ENCODE measurements at regions not wholly inside any gene's neighbourhood (a gene's known extent, or its start where the extent isn't known, plus 50 kb on each side); places are given as distances from the start of the nearest gene placed in this dataset.

GRCh38 chr12:131597333-131597732 is 113.6 kb upstream of the SFSWAP start:
- H3K4me2 ChIP-seq (ENCODE audit: control insufficient read depth, extremely low read depth, insufficient read depth, low read depth, low read length): no peak overlapping the region
- no peak overlapping the region for H3K4me3 ChIP-seq (ENCODE audit: control insufficient read depth in 2 of 3, extremely low read depth in 1 of 3, insufficient read depth in 2 of 3, low read depth in 1 of 3, low read length in 3 of 3)
- H2AFZ ChIP-seq (ENCODE audit: control insufficient read depth, low read length): no peak overlapping the region
- no peaks in the 10 kb centered on the region for H3K9me1 ChIP-seq (ENCODE audit: control insufficient read depth, extremely low read depth, insufficient read depth, low read length)
- H3K27me3 ChIP-seq (ENCODE audit: control insufficient read depth, extremely low read depth, insufficient read depth, low read length): no peaks in the 10 kb centered on the region
- H4K20me1 ChIP-seq (ENCODE audit: control insufficient read depth, extremely low read depth, insufficient read depth, low read length): no peaks in the 10 kb centered on the region
- H3K27ac ChIP-seq (ENCODE audit: control insufficient read depth, insufficient read depth, low read length): no peak overlapping the region
- no peaks in the 10 kb centered on the region for H3K9me3 ChIP-seq (ENCODE audit: control insufficient read depth, low read depth, low read length)
- dilution Hi-C loops (cut with MboI; ENCODE audit: extremely low pct_ligation_motif_present, low sequenced_read_pairs): no loop called here
- FAIRE-seq (no peak), DNase-seq (ENCODE audit: low read depth, low spot score) (no peak)
- no peak overlapping the region for H3K9ac ChIP-seq (ENCODE audit: control insufficient read depth, extremely low read depth, insufficient read depth, low read length)
- H3K4me1 ChIP-seq (ENCODE audit: control insufficient read depth, extremely low read depth, insufficient read depth, low read length): no peaks in the 10 kb centered on the region
- H3K79me2 ChIP-seq (ENCODE audit: control insufficient read depth, insufficient read depth, low read length): no peaks in the 10 kb centered on the region
- no peak for TF ChIP-seq EZH2 (IDR thresholded peaks at IDR 0.05; ENCODE audit: low read length)
- TF ChIP-seq, protein P1, sequence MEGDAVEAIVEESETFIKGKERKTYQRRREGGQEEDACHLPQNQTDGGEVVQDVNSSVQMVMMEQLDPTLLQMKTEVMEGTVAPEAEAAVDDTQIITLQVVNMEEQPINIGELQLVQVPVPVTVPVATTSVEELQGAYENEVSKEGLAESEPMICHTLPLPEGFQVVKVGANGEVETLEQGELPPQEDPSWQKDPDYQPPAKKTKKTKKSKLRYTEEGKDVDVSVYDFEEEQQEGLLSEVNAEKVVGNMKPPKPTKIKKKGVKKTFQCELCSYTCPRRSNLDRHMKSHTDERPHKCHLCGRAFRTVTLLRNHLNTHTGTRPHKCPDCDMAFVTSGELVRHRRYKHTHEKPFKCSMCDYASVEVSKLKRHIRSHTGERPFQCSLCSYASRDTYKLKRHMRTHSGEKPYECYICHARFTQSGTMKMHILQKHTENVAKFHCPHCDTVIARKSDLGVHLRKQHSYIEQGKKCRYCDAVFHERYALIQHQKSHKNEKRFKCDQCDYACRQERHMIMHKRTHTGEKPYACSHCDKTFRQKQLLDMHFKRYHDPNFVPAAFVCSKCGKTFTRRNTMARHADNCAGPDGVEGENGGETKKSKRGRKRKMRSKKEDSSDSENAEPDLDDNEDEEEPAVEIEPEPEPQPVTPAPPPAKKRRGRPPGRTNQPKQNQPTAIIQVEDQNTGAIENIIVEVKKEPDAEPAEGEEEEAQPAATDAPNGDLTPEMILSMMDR (optimal IDR thresholded peaks at IDR 0.05 in 1 of 3, IDR thresholded peaks at IDR 0.05 in 1 of 3, conservative IDR thresholded peaks at IDR 0.05 in 1 of 3; ENCODE audit: extremely low read depth in 1 of 3, insufficient read depth in 2 of 3, low read length in 3 of 3): no peak
- no peaks in the 10 kb centered on the region for H3K36me3 ChIP-seq (ENCODE audit: control insufficient read depth in 2 of 2, extremely low read depth in 1 of 2, insufficient read depth in 2 of 2, low read length in 2 of 2)

DNA sequence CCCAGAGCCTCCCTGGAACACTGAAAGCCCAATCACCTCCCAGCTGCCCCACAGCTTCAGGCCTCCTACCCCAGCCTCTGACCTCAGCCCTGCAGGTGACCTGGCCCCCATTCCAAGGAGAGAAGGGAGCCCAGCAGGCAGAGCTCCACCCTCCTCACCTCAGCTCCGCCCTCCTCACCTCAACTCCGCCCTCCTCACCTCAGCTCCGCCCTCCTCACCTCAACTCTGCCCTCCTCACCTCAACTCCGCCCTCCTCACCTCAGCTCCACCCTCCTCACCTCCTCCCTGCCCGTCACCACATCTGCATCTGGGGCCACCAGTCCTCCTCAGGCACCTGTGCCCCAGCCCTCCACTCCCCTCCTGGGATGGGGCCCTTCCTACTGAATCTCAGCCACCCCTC is 112.2 kb upstream of the SFSWAP start:
- no peak for FAIRE-seq
- no peaks in the 10 kb centered on the region for H3K79me2 ChIP-seq (ENCODE audit: control insufficient read depth, insufficient read depth, low read length)
- no peak overlapping the region for H3K9ac ChIP-seq (ENCODE audit: control insufficient read depth, extremely low read depth, insufficient read depth, low read length)
- no peak overlapping the region for H3K4me2 ChIP-seq (ENCODE audit: control insufficient read depth, extremely low read depth, insufficient read depth, low read depth, low read length)
- no peaks in the 10 kb centered on the region for H4K20me1 ChIP-seq (ENCODE audit: control insufficient read depth, extremely low read depth, insufficient read depth, low read length)
- TF ChIP-seq EZH2 (IDR thresholded peaks at IDR 0.05; ENCODE audit: low read length): no peak
- TF ChIP-seq, protein P1 (optimal IDR thresholded peaks at IDR 0.05 in 1 of 3, IDR thresholded peaks at IDR 0.05 in 1 of 3, conservative IDR thresholded peaks at IDR 0.05 in 1 of 3; ENCODE audit: extremely low read depth in 1 of 3, insufficient read depth in 2 of 3, low read length in 3 of 3): no peak
- dilution Hi-C loops (cut with MboI; ENCODE audit: extremely low pct_ligation_motif_present, low sequenced_read_pairs): no loop called here
- no peaks in the 10 kb centered on the region for H3K27me3 ChIP-seq (ENCODE audit: control insufficient read depth, extremely low read depth, insufficient read depth, low read length)
- no peaks in the 10 kb centered on the region for H3K36me3 ChIP-seq (ENCODE audit: control insufficient read depth in 2 of 2, extremely low read depth in 1 of 2, insufficient read depth in 2 of 2, low read length in 2 of 2)
- H3K4me1 ChIP-seq (ENCODE audit: control insufficient read depth, extremely low read depth, insufficient read depth, low read length): no peaks in the 10 kb centered on the region
- no peak for DNase-seq (ENCODE audit: low read depth, low spot score)
- no peak overlapping the region for H3K27ac ChIP-seq (ENCODE audit: control insufficient read depth, insufficient read depth, low read length)
- H2AFZ ChIP-seq (ENCODE audit: control insufficient read depth, low read length): no peak overlapping the region
- H3K9me1 ChIP-seq (ENCODE audit: control insufficient read depth, extremely low read depth, insufficient read depth, low read length): no peaks in the 10 kb centered on the region
- H3K4me3 ChIP-seq (ENCODE audit: control insufficient read depth in 2 of 3, extremely low read depth in 1 of 3, insufficient read depth in 2 of 3, low read depth in 1 of 3, low read length in 3 of 3): no peak overlapping the region
- H3K9me3 ChIP-seq (ENCODE audit: control insufficient read depth, low read depth, low read length): no peaks in the 10 kb centered on the region

Measured in keratinocyte (primary cell).